ENCODE measurements at regions not wholly inside any gene's neighbourhood (a gene's known extent, or its start where the extent isn't known, plus 50 kb on each side); places are given as distances from the start of the nearest gene placed in this dataset.
"Not testable (repeated sequence)": the region's sequence is repeated elsewhere in the genome, so short reads cannot be mapped to it uniquely, and the experiment has no call there.

- DNase-seq (ENCODE audit: low read depth): no peak
Measured at GRCh38 chr2:240191001-240191400, 50.5 kb upstream of the OTOS start.

GRCh38 chr2:240192661-240193060, 52.2 kb upstream of the OTOS start:
- no peak for DNase-seq (ENCODE audit: low read depth)

- not testable (repeated sequence) for DNase-seq (ENCODE audit: low read depth)
Measured at GRCh38 chr2:240194341-240194762, 53.9 kb upstream of the OTOS start.

GRCh38 chr2:240195316-240195861, 54.9 kb upstream of the OTOS start:
- no peak for DNase-seq (ENCODE audit: low read depth)

- DNase-seq (ENCODE audit: low read depth): no peak
Measured at GRCh38 chr2:240196716-240197461, 56.4 kb upstream of the OTOS start.

- no peak for DNase-seq (ENCODE audit: low read depth)
Measured at GRCh38 chr2:240197462-240198139, 57.1 kb upstream of the OTOS start.

GRCh38 chr2:240198226-240198625, 57.8 kb upstream of the OTOS start:
- DNase-seq (ENCODE audit: low read depth): no peak

GRCh38 chr2:240199133-240199870, 58.8 kb upstream of the OTOS start:
- no peak for DNase-seq (ENCODE audit: low read depth)

GRCh38 chr2:240200230-240201051, 60.0 kb upstream of the OTOS start:
- no peak for DNase-seq (ENCODE audit: low read depth)

- no peak for DNase-seq (ENCODE audit: low read depth)
Measured at GRCh38 chr2:240201866-240202265, 61.4 kb upstream of the OTOS start.

GRCh38 chr2:240202586-240202985, 62.1 kb upstream of the OTOS start:
- no peak for DNase-seq (ENCODE audit: low read depth)

GRCh38 chr2:240203031-240203787, 62.8 kb upstream of the OTOS start:
- no peak for DNase-seq (ENCODE audit: low read depth)

- no peak for DNase-seq (ENCODE audit: low read depth)
Measured at GRCh38 chr2:240203788-240204270, 63.4 kb upstream of the OTOS start.

GRCh38 chr2:240204431-240205276, 64.2 kb upstream of the OTOS start:
- DNase-seq (ENCODE audit: low read depth): no peak

GRCh38 chr2:240205348-240205747, 64.9 kb upstream of the OTOS start:
- DNase-seq (ENCODE audit: low read depth): peak; percentile 82

- DNase-seq (ENCODE audit: low read depth): no peak
Measured at GRCh38 chr2:240205772-240206171, 65.3 kb upstream of the OTOS start.

GRCh38 chr2:240206630-240207029, 66.2 kb upstream of the OTOS start:
- DNase-seq (ENCODE audit: low read depth): no peak

GRCh38 chr2:240207661-240208060, 67.2 kb upstream of the OTOS start:
- DNase-seq (ENCODE audit: low read depth): no peak

GRCh38 chr2:240208096-240208495, 67.6 kb upstream of the OTOS start:
- DNase-seq (ENCODE audit: low read depth): no peak

GRCh38 chr2:240208631-240209211, 68.3 kb upstream of the OTOS start:
- DNase-seq (ENCODE audit: low read depth): no peak
